Fibroblast of lung (primary cell): ENCODE measurements at regions not wholly inside any gene's neighbourhood (a gene's known extent, or its start where the extent isn't known, plus 50 kb on each side); places are given as distances from the start of the nearest gene placed in this dataset.

ENCODE experiments used
- DNase-seq, 2 donors: peaks; one replicate each; pipeline versions ENCODE4 v3.0.0 to v3.0.0-alpha.2; 2010; ENCODE audit warnings: low read depth in 2 of 2
- H2AFZ ChIP-seq: 2 replicates; pipeline ENCODE4 v1.5.1; 2012; ENCODE audit warnings: low read length, control low read depth, inconsistent platforms
- H3K27ac ChIP-seq: 2 replicates; pipeline ENCODE4 v1.5.1; 2011; ENCODE audit warnings: low read length, control low read depth; ENCODE audit not compliant: insufficient read depth
- H3K27me3 ChIP-seq: 2 replicates; pipeline ENCODE4 v1.5.1; 2011; ENCODE audit warnings: mild to moderate bottlenecking, low read length; ENCODE audit not compliant: control insufficient read depth, insufficient read depth
- H3K36me3 ChIP-seq: 2 replicates; pipeline ENCODE4 v1.5.1; 2011; ENCODE audit warnings: low read length; ENCODE audit not compliant: control insufficient read depth, insufficient read depth
- H3K4me1 ChIP-seq: 2 replicates; pipeline ENCODE4 v1.5.1; 2011; ENCODE audit warnings: low read length; ENCODE audit not compliant: control insufficient read depth, insufficient read depth; ENCODE audit errors: extremely low read depth
- H3K4me2 ChIP-seq: 2 replicates; pipeline ENCODE4 v1.5.1; 2011; ENCODE audit warnings: low read length, control low read depth; ENCODE audit not compliant: insufficient read depth; ENCODE audit errors: extremely low read depth
- H3K4me3 ChIP-seq, 4 experiments: fragments of 200-600 bp in 1 of 4; sonication (generic) in 1 of 4; replicated peaks in 1 of 4; 2 replicates each; pipeline ENCODE4 v1.5.1; 2011 to 2016; ENCODE audit warnings: low read length in 4 of 4, low read depth in 3 of 4, mild to moderate bottlenecking in 3 of 4, control low read depth in 2 of 4, inconsistent platforms in 1 of 4, mixed read lengths in 1 of 4; ENCODE audit not compliant: insufficient read depth in 1 of 4; ENCODE audit errors: control extremely low read depth in 1 of 4
- H3K79me2 ChIP-seq: 2 replicates; pipeline ENCODE4 v1.5.1; 2012; ENCODE audit warnings: mild to moderate bottlenecking, low read length, inconsistent platforms; ENCODE audit not compliant: control insufficient read depth, insufficient read depth
- H3K9ac ChIP-seq: 2 replicates; pipeline ENCODE4 v1.5.1; 2011; ENCODE audit warnings: mild to moderate bottlenecking, low read length, control low read depth; ENCODE audit not compliant: insufficient read depth
- H3K9me3 ChIP-seq: 2 replicates; pipeline ENCODE4 v1.5.1; 2012; ENCODE audit warnings: low read depth, low read length; ENCODE audit not compliant: control insufficient read depth, insufficient read depth
- H4K20me1 ChIP-seq: 2 replicates; pipeline ENCODE4 v1.5.1; 2011; ENCODE audit warnings: low read length; ENCODE audit not compliant: control insufficient read depth, insufficient read depth; ENCODE audit errors: extremely low read depth
- CTCF ChIP-seq, 2 donors: IDR thresholded peaks in 1 of 2; conservative IDR thresholded peaks in 1 of 2; 1 replicate in 1 of 2; 2 replicates in 1 of 2; pipeline ENCODE4 v1.5.1; 2011 to 2012; ENCODE audit warnings: low read length in 2 of 2, control low read depth in 1 of 2, inconsistent platforms in 1 of 2, low read depth in 1 of 2, mild to moderate bottlenecking in 1 of 2
- EZH2 ChIP-seq: IDR thresholded peaks from 2 replicates; pipeline ENCODE4 v1.5.1; 2012; ENCODE audit warnings: low read length, control low read depth, mild to moderate bottlenecking; ENCODE audit errors: missing control alignments

- Histone ChIP-seq H3K4me2 (no peak overlapping the region), H3K36me3 (no peaks in the 10 kb centered on the region)
Observed at GRCh38 chr6:73969971-73970970, 274.3 kb downstream of the CD109 start.

GRCh38 chr6:73968221-73968757 lies 272.3 kb downstream of the CD109 start:
- peak in 1 of 2 donors; percentile 42 for DNase-seq

More at GRCh38 chr6:73969971-73970970, 274.3 kb downstream of the CD109 start:
- Histone ChIP-seq H3K27ac (no peak overlapping the region), H4K20me1 (no peaks in the 10 kb centered on the region), H3K79me2 (no peaks in the 10 kb centered on the region), H3K4me1 (no peaks in the 10 kb centered on the region), H3K9me3 (no peaks in the 10 kb centered on the region), H3K9ac (no peak overlapping the region), H2AFZ (no peak overlapping the region), H3K4me3 (no peak overlapping the region), H3K27me3 (no peaks in the 10 kb centered on the region)
- peak; percentile 75 to 81 for TF ChIP-seq CTCF (conservative IDR thresholded peaks at IDR 0.05 in 1 of 2, IDR thresholded peaks at IDR 0.05 in 1 of 2; ENCODE audit: low read depth in 1 of 2, low read length in 2 of 2)
- TF ChIP-seq EZH2: no peak
- DNase-seq: peak; percentile 64 to 71

More at GRCh38 chr6:73968221-73968757, 272.3 kb downstream of the CD109 start:
- no peak overlapping the region for H2AFZ ChIP-seq
- H4K20me1 ChIP-seq: no peaks in the 10 kb centered on the region
- H3K27ac ChIP-seq: no peak overlapping the region
- no peaks in the 10 kb centered on the region for H3K9me3 ChIP-seq
- H3K79me2 ChIP-seq: no peaks in the 10 kb centered on the region
- H3K9ac ChIP-seq: no peak overlapping the region
- no peak overlapping the region for H3K4me3 ChIP-seq
- no peaks in the 10 kb centered on the region for H3K27me3 ChIP-seq
- no peak overlapping the region for H3K4me2 ChIP-seq
- TF ChIP-seq CTCF (conservative IDR thresholded peaks at IDR 0.05 in 1 of 2, IDR thresholded peaks at IDR 0.05 in 1 of 2; ENCODE audit: low read depth in 1 of 2, low read length in 2 of 2) (no peak), EZH2 (no peak)
- no peaks in the 10 kb centered on the region for H3K4me1 ChIP-seq
- no peaks in the 10 kb centered on the region for H3K36me3 ChIP-seq
